Parathyroid adenoma (tissue), 2 donors: ENCODE measurements at regions not wholly inside any gene's neighbourhood (a gene's known extent, or its start where the extent isn't known, plus 50 kb on each side); places are given as distances from the start of the nearest gene placed in this dataset.
"Not testable (repeated sequence)": the region's sequence is repeated elsewhere in the genome, so short reads cannot be mapped to it uniquely, and the experiment has no call there.

Experiments used
- H2AFZ ChIP-seq: fragments of 300-600 bp; sonication (generic); one replicate; pipeline ENCODE4 v1.7.0; 2017; ENCODE audit warnings: antibody characterized with exemption, mild to moderate bottlenecking
- H3K27ac ChIP-seq: fragments of 300-600 bp; sonication (generic); one replicate; pipeline ENCODE4 v1.7.0; 2017
- H3K27me3 ChIP-seq: fragments of 300-600 bp; sonication (generic); one replicate; pipeline ENCODE4 v1.7.0; 2017; ENCODE audit warnings: low read length; ENCODE audit not compliant: control insufficient read depth, insufficient read depth
- H3K36me3 ChIP-seq: fragments of 300-600 bp; sonication (generic); one replicate; pipeline ENCODE4 v1.7.0; 2017; ENCODE audit warnings: low read length; ENCODE audit not compliant: control insufficient read depth, insufficient read depth
- H3K4me1 ChIP-seq: fragments of 300-600 bp; sonication (generic); one replicate; pipeline ENCODE4 v1.7.0; 2017; ENCODE audit warnings: control low read depth
- H3K4me2 ChIP-seq: fragments of 300-600 bp; sonication (generic); one replicate; pipeline ENCODE4 v1.7.0; 2017; ENCODE audit warnings: low read length
- H3K4me3 ChIP-seq: fragments of 300-600 bp; sonication (generic); one replicate; pipeline ENCODE4 v1.7.0; 2017; ENCODE audit warnings: low read depth, low read length
- H3K79me2 ChIP-seq: fragments of 300-600 bp; sonication (generic); one replicate; pipeline ENCODE4 v1.7.0; 2017; ENCODE audit warnings: control low read depth
- H3K9ac ChIP-seq: fragments of 300-600 bp; sonication (generic); one replicate; pipeline ENCODE4 v1.7.0; 2017; ENCODE audit warnings: mild to moderate bottlenecking
- H3K9me3 ChIP-seq: fragments of 300-600 bp; sonication (generic); one replicate; pipeline ENCODE4 v1.7.0; 2017; ENCODE audit warnings: low read length; ENCODE audit not compliant: control insufficient read depth
- TF ChIP-seq, protein P1 (sequence below): fragments of 300-600 bp; sonication (generic); IDR thresholded peaks from one replicate; pipeline ENCODE4 v1.7.0; 2017; ENCODE audit warnings: antibody characterized with exemption, mild to moderate bottlenecking
- donor health status: primary hyperparathyroidism.

DNA sequence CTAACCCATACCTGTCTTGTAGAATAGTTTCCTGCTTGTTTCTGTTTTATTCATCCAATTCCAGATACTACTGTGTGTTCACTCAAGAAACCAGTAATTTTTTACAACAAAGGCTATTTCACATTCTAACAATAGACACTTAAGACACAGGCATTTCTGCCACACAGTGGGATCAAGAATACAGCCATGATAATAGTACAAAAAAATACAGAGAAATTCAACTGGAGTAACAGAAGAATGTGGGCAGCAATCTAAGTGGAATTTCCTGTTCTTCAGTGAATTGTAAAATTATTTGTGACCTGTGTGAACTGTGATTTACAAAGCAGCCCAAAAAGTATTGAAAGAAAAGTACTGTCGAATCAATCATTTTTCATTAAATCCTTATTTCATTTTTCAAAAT, 282.9 kb downstream of the CCER1 start:
- TF ChIP-seq, protein P1, sequence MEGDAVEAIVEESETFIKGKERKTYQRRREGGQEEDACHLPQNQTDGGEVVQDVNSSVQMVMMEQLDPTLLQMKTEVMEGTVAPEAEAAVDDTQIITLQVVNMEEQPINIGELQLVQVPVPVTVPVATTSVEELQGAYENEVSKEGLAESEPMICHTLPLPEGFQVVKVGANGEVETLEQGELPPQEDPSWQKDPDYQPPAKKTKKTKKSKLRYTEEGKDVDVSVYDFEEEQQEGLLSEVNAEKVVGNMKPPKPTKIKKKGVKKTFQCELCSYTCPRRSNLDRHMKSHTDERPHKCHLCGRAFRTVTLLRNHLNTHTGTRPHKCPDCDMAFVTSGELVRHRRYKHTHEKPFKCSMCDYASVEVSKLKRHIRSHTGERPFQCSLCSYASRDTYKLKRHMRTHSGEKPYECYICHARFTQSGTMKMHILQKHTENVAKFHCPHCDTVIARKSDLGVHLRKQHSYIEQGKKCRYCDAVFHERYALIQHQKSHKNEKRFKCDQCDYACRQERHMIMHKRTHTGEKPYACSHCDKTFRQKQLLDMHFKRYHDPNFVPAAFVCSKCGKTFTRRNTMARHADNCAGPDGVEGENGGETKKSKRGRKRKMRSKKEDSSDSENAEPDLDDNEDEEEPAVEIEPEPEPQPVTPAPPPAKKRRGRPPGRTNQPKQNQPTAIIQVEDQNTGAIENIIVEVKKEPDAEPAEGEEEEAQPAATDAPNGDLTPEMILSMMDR, result no peak
- H3K4me3 ChIP-seq, result no peak overlapping the region
- H3K79me2 ChIP-seq, result no peaks in the 10 kb centered on the region
- H3K27ac ChIP-seq, result no peak overlapping the region
- no peak overlapping the region for H3K9ac ChIP-seq
- no peaks in the 10 kb centered on the region for H3K36me3 ChIP-seq
- H3K4me1 ChIP-seq, result no peaks in the 10 kb centered on the region
- H3K4me2 ChIP-seq, result no peak overlapping the region
- no peaks in the 10 kb centered on the region for H3K9me3 ChIP-seq
- H2AFZ ChIP-seq, result no peak overlapping the region
- no peaks in the 10 kb centered on the region for H3K27me3 ChIP-seq

DNA sequence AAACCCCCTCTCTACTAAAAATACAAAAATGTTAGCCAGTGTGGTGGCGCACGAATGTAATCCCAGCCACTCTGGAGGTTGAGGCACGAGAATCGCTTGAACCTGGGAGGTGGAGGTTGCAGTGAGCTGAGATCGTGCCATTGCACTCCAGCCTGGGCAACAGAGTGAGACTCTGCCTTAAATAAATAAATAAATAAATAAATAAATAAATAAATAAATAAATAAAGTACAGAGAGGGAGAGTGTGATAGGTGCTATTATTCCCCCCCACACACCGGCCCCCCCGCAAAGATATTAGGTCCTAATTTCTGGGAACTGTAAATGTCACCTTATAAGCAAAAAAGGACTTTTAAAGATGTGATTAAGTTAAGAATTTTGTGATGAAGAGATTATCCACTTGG, 291.0 kb downstream of the CCER1 start:
- H2AFZ ChIP-seq, H3K36me3 ChIP-seq, H3K27ac ChIP-seq, H3K4me1 ChIP-seq, H3K27me3 ChIP-seq, H3K79me2 ChIP-seq, H3K9ac ChIP-seq, H3K9me3 ChIP-seq, H3K4me2 ChIP-seq, H3K4me3 ChIP-seq: not testable (repeated sequence)

DNA sequence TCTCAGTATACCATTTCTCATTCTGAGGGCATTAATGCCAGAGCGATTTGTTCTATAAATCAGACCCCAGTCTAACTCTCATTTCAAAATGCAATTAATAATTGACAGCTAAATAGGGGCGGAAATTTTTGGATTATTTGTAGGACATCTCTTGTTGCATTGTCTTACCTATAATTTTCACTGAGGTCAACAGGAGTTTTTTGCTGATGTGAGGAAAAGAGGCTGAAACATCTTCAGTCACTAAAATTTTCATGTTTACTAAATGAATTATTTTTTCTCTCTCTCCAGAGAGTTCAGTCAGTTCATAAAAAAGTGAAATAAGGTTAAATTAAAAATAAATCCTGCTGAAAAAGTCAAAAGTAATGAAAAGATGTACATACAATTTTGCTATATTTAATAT, 295.9 kb downstream of the CCER1 start:
- Histone ChIP-seq H3K4me2 (no peak overlapping the region), H3K79me2 (no peaks in the 10 kb centered on the region), H3K4me1 (no peaks in the 10 kb centered on the region), H3K9me3 (no peaks in the 10 kb centered on the region), H3K27me3 (no peaks in the 10 kb centered on the region), H3K36me3 (no peaks in the 10 kb centered on the region), H3K9ac (no peak overlapping the region), H3K4me3 (no peak overlapping the region), H3K27ac (no peak overlapping the region), H2AFZ (no peak overlapping the region)
- TF ChIP-seq, protein P1, result no peak

DNA sequence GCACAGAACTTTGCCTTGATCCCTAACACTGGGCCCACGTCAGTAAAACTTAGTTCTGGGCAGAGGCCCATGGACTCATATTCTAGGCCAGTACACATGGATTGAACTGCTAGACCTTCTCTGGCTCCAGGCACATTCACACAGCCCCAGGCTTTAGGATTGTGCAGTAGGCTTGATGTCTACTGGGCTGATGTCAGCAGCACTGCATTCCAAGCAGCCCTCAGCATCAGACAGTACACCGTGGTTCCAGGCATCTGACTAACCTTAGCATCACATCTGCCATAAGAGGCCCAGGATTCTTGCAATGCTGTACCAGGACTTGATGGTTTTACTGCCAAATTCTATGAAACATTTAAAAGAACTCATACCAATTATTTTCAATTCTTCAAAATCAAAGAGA, 301.9 kb downstream of the CCER1 start:
- no peak overlapping the region for H3K27ac ChIP-seq
- no peak overlapping the region for H2AFZ ChIP-seq
- H3K9me3 ChIP-seq, result no peaks in the 10 kb centered on the region
- H3K4me2 ChIP-seq, result no peak overlapping the region
- H3K27me3 ChIP-seq, result no peaks in the 10 kb centered on the region
- no peak overlapping the region for H3K4me3 ChIP-seq
- no peak overlapping the region for H3K9ac ChIP-seq
- H3K79me2 ChIP-seq, result no peaks in the 10 kb centered on the region
- no peaks in the 10 kb centered on the region for H3K4me1 ChIP-seq
- TF ChIP-seq, protein P1, result no peak
- no peaks in the 10 kb centered on the region for H3K36me3 ChIP-seq

DNA sequence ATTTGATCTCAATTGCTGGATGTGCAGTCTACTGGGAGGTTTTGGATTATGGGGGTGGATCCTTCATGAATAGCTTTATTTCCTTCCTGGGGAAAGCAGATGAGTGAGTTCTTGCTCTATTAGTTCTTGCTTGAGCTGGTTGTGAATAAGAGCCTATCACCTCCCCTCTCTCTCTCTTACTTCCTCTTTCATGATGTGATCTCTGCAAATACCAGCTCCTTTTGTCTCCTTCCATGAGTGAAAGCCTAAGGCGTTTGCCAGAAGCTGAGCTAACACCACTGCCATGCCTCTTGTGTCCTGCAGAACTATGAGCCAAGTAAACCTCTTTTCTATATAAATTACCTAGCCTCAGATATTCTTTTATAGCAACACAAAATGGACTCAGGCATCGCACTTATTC, 302.7 kb downstream of the CCER1 start:
- H3K27ac ChIP-seq, result no peak overlapping the region
- H3K79me2 ChIP-seq, result no peaks in the 10 kb centered on the region
- no peak overlapping the region for H3K4me2 ChIP-seq
- no peak overlapping the region for H3K9ac ChIP-seq
- H3K9me3 ChIP-seq, result no peaks in the 10 kb centered on the region
- no peak overlapping the region for H2AFZ ChIP-seq
- H3K27me3 ChIP-seq, result no peaks in the 10 kb centered on the region
- TF ChIP-seq, protein P1, result no peak
- no peaks in the 10 kb centered on the region for H3K36me3 ChIP-seq
- no peak overlapping the region for H3K4me3 ChIP-seq
- no peaks in the 10 kb centered on the region for H3K4me1 ChIP-seq
